OCI-LY1 (cell line): ENCODE measurements at regions not wholly inside any gene's neighbourhood (a gene's known extent, or its start where the extent isn't known, plus 50 kb on each side); places are given as distances from the start of the nearest gene placed in this dataset.

Experiments used
- H2AFZ ChIP-seq: fragments of 200-600 bp; sonication (generic), shearing (Covaris generic); 2 replicates; pipeline ENCODE4 v1.6.0; 2014; ENCODE audit warnings: antibody characterized with exemption, mild to moderate bottlenecking, low read length
- H3F3A ChIP-seq: fragments of 200-600 bp; sonication (generic), shearing (Covaris generic); 2 replicates; pipeline ENCODE4 v1.6.0; 2014; ENCODE audit warnings: mild to moderate bottlenecking, antibody characterized with exemption, low read length, moderate library complexity; ENCODE audit not compliant: insufficient read depth
- H3K27ac ChIP-seq: fragments of 200-600 bp; sonication (generic); 2 replicates; pipeline ENCODE4 v1.5.1; 2014; ENCODE audit warnings: low read length, mixed run types, mild to moderate bottlenecking, low read depth; ENCODE audit not compliant: poor library complexity, severe bottlenecking
- H3K27me3 ChIP-seq: fragments of 200-600 bp; sonication (generic); 2 replicates; pipeline ENCODE4 v1.6.0; 2014; ENCODE audit warnings: antibody characterized with exemption, mild to moderate bottlenecking, low read length, moderate library complexity; ENCODE audit not compliant: insufficient read depth
- H3K36me3 ChIP-seq: fragments of 200-600 bp; sonication (generic); 2 replicates; pipeline ENCODE4 v1.6.1; 2014; ENCODE audit warnings: mild to moderate bottlenecking, antibody characterized with exemption, low read length, moderate library complexity, mixed read lengths; ENCODE audit not compliant: insufficient read depth
- H3K4me1 ChIP-seq: fragments of 200-600 bp; sonication (generic); 2 replicates; pipeline ENCODE4 v1.5.1; 2014; ENCODE audit warnings: mild to moderate bottlenecking, low read length, moderate library complexity; ENCODE audit not compliant: insufficient read depth, severe bottlenecking
- H3K4me2 ChIP-seq: fragments of 200-600 bp; sonication (generic), shearing (Covaris generic); 2 replicates; pipeline ENCODE4 v1.6.1; 2014; ENCODE audit warnings: low read length
- H3K4me3 ChIP-seq: fragments of 200-600 bp; sonication (generic); 2 replicates; pipeline ENCODE4 v1.5.1; 2014; ENCODE audit warnings: low read length, low read depth, mild to moderate bottlenecking, mixed read lengths; ENCODE audit not compliant: poor library complexity, severe bottlenecking
- H3K79me2 ChIP-seq: fragments of 200-600 bp; shearing (Covaris generic); 2 replicates; pipeline ENCODE4 v1.6.1; 2016; ENCODE audit warnings: mixed run types, low read length, mixed read lengths; ENCODE audit not compliant: insufficient read depth
- H3K9ac ChIP-seq: fragments of 200-600 bp; sonication (generic), shearing (Covaris generic); 2 replicates; pipeline ENCODE4 v1.6.1; 2014; ENCODE audit warnings: mild to moderate bottlenecking, low read length, mixed read lengths
- H3K9me2 ChIP-seq: fragments of 200-600 bp; sonication (generic), shearing (Covaris generic); 2 replicates; pipeline ENCODE4 v1.6.1; 2014; ENCODE audit warnings: low read depth, mild to moderate bottlenecking, low read length, mixed read lengths
- H3K9me3 ChIP-seq: fragments of 200-600 bp; shearing (Covaris generic); 2 replicates; pipeline ENCODE4 v1.6.1; 2014; ENCODE audit warnings: low read length, mixed read lengths
- H4K20me1 ChIP-seq: fragments of 200-600 bp; sonication (generic), shearing (Covaris generic); 2 replicates; pipeline ENCODE4 v1.6.0; 2016; ENCODE audit warnings: mild to moderate bottlenecking, low read length; ENCODE audit not compliant: insufficient read depth
- CTCF ChIP-seq: fragments of 200-600 bp; sonication (generic), shearing (Covaris generic); IDR thresholded peaks from 2 replicates; pipeline ENCODE4 v1.5.1; 2017; ENCODE audit warnings: mild to moderate bottlenecking, antibody characterized with exemption, low read length, moderate library complexity, mixed read lengths
- EZH2 ChIP-seq: fragments of 200-600 bp; sonication (generic), shearing (Covaris generic); IDR thresholded peaks from 2 replicates; pipeline ENCODE4 v1.8.0; 2017; ENCODE audit warnings: borderline replicate concordance, mixed run types, mild to moderate bottlenecking, antibody characterized with exemption, low read length, moderate library complexity, mixed read lengths

- H3K4me1 ChIP-seq: no peaks in the 10 kb centered on the region
- H3K79me2 ChIP-seq: no peaks in the 10 kb centered on the region
- no peaks in the 10 kb centered on the region for H3K27me3 ChIP-seq
- H3K27ac ChIP-seq: no peak overlapping the region
- H2AFZ ChIP-seq: no peak overlapping the region
- no peaks in the 10 kb centered on the region for H3K9me3 ChIP-seq
- H3K36me3 ChIP-seq: no peaks in the 10 kb centered on the region
- no peaks in the 10 kb centered on the region for H3K9me2 ChIP-seq
- TF ChIP-seq CTCF: no peak
- no peak for TF ChIP-seq EZH2
- no peak overlapping the region for H3K9ac ChIP-seq
- no peaks in the 10 kb centered on the region for H4K20me1 ChIP-seq
- no peaks in the 10 kb centered on the region for H3F3A ChIP-seq
- H3K4me3 ChIP-seq: no peak overlapping the region
- H3K4me2 ChIP-seq: no peak overlapping the region
These were observed 187.0 kb downstream of the FBXO8 start for GRCh38 chr4:174096456-174096855.

- no peaks in the 10 kb centered on the region for H3K9me3 ChIP-seq
- no peaks in the 10 kb centered on the region for H3F3A ChIP-seq
- H3K4me3 ChIP-seq: no peak overlapping the region
- no peaks in the 10 kb centered on the region for H3K36me3 ChIP-seq
- no peaks in the 10 kb centered on the region for H4K20me1 ChIP-seq
- no peak overlapping the region for H2AFZ ChIP-seq
- H3K4me1 ChIP-seq: no peaks in the 10 kb centered on the region
- H3K9me2 ChIP-seq: no peaks in the 10 kb centered on the region
- no peaks in the 10 kb centered on the region for H3K27me3 ChIP-seq
- no peak overlapping the region for H3K9ac ChIP-seq
- H3K4me2 ChIP-seq: no peak overlapping the region
- no peaks in the 10 kb centered on the region for H3K79me2 ChIP-seq
- no peak for TF ChIP-seq CTCF
- TF ChIP-seq EZH2: no peak
- H3K27ac ChIP-seq: no peak overlapping the region
These were observed 192.3 kb downstream of the FBXO8 start for GRCh38 chr4:174091130-174091529.

- Histone ChIP-seq H3K9ac (no peak overlapping the region), H3K9me3 (no peaks in the 10 kb centered on the region), H3K27me3 (no peaks in the 10 kb centered on the region), H3K36me3 (no peaks in the 10 kb centered on the region), H3K27ac (no peak overlapping the region), H4K20me1 (no peaks in the 10 kb centered on the region), H3K9me2 (no peaks in the 10 kb centered on the region), H3F3A (no peaks in the 10 kb centered on the region), H3K79me2 (no peaks in the 10 kb centered on the region), H3K4me1 (no peaks in the 10 kb centered on the region), H2AFZ (no peak overlapping the region), H3K4me3 (no peak overlapping the region), H3K4me2 (no peak overlapping the region)
- TF ChIP-seq EZH2 (no peak), CTCF (no peak)
These were observed 193.8 kb downstream of the FBXO8 start for GRCh38 chr4:174089711-174090110.
